A549 (cell line): ENCODE measurements at regions not wholly inside any gene's neighbourhood (a gene's known extent, or its start where the extent isn't known, plus 50 kb on each side); places are given as distances from the start of the nearest gene placed in this dataset.

Source experiments
- ATAC-seq, 2 experiments: fragments of 200-7000 bp in 1 of 2; fragments of >200 bp in 1 of 2; cut with Nextera tagmentation in 1 of 2; cut with Tn5 transposase in 1 of 2; 3 replicates each; pipeline versions ENCODE4 v1.8.0 to v1.9.1; 2018 to 2020; ENCODE audit warnings: mild to moderate bottlenecking in 1 of 2, moderate library complexity in 1 of 2
- CTCF ChIA-PET: fragments of 300-600 bp; sonication (Branson Sonifier 250); formaldehyde crosslinking; extraction: SDS; loops from one replicate; lab custom pipeline; 2021; ENCODE audit warnings: antibody characterized with exemption, inconsistent platforms; lab: Yijun Ruan, JAX
- POLR2A ChIA-PET: fragments of 350-600 bp; formaldehyde crosslinking; extraction: SDS; loops from one replicate; lab custom pipeline; 2021; ENCODE audit warnings: antibody characterized with exemption, inconsistent platforms; lab: Yijun Ruan, JAX
- DNase-seq, 2 experiments: peaks; one replicate each; pipeline versions ENCODE4 v3.0.0 to v3.0.0-alpha.2; 2011 to 2016; ENCODE audit warnings: low read depth in 1 of 2, low spot score in 1 of 2
- FAIRE-seq: peaks from 2 replicates; lab custom pipeline; 2011; peaks lifted over from hg19 to GRCh38; lab: Jason Lieb, UNC
- H3K27ac ChIP-seq, 2 experiments: fragments of >200 bp; sonication (Bioruptor Twin); formaldehyde crosslinking; 3 replicates each; pipeline ENCODE4 v1.5.1; 2016 to 2017
- H3K4me1 ChIP-seq: fragments of >200 bp; sonication (Bioruptor Twin); formaldehyde crosslinking; 3 replicates; pipeline ENCODE4 v1.6.1; 2016
- H3K4me2 ChIP-seq: fragments of >200 bp; sonication (Bioruptor Twin); formaldehyde crosslinking; 3 replicates; pipeline ENCODE4 v1.6.1; 2016
- H3K4me3 ChIP-seq: fragments of >200 bp; sonication (Bioruptor Twin); formaldehyde crosslinking; 3 replicates; pipeline ENCODE4 v1.5.1; 2016
- H3K9me3 ChIP-seq: fragments of >200 bp; sonication (Bioruptor Twin); formaldehyde crosslinking; 3 replicates; pipeline ENCODE4 v1.6.1; 2016
- ATOH8 ChIP-seq: fragments of 250-450 bp; sonication (Bioruptor Pico); IDR thresholded peaks from 2 replicates; pipeline ENCODE4 v1.5.0; 2020; ENCODE audit warnings: low read depth, mild to moderate bottlenecking, moderate library complexity
- BCL3 ChIP-seq: fragments of >200 bp; sonication (Bioruptor Twin); formaldehyde crosslinking; IDR thresholded peaks from 3 replicates; pipeline ENCODE4 v1.6.1; 2016
- BHLHE40 ChIP-seq: IDR thresholded peaks from 2 replicates; pipeline ENCODE4 v1.6.1; 2012; ENCODE audit warnings: low read depth, low read length, inconsistent platforms
- CHD2 ChIP-seq: fragments of 150-350 bp; IDR thresholded peaks from 2 replicates; pipeline ENCODE4 v1.6.1; 2014; ENCODE audit warnings: low read length; ENCODE audit not compliant: partially characterized antibody
- EHMT2 ChIP-seq: fragments of 200-600 bp; sonication (generic); IDR thresholded peaks from 2 replicates; pipeline ENCODE4 v1.6.1; 2016; ENCODE audit warnings: antibody characterized with exemption, low read depth, mild to moderate bottlenecking, moderate library complexity
- EP300 ChIP-seq, 2 experiments: fragments of >200 bp; sonication (Bioruptor Twin); formaldehyde crosslinking; IDR thresholded peaks; 2 replicates in 1 of 2; 3 replicates in 1 of 2; pipeline ENCODE4 v1.6.1; 2016 to 2017
- ESRRA ChIP-seq: fragments of 150-350 bp; IDR thresholded peaks from 2 replicates; pipeline ENCODE4 v1.6.1; 2014; ENCODE audit warnings: mild to moderate bottlenecking, low read length, borderline replicate concordance
- FOSB ChIP-seq: fragments of 250-450 bp; sonication (Bioruptor Pico); IDR thresholded peaks from 2 replicates; pipeline ENCODE4 v1.5.0; 2020; ENCODE audit warnings: mild to moderate bottlenecking, moderate library complexity
- FOSL2 ChIP-seq, 2 experiments: fragments of 450-650 bp in 1 of 2; fragments of >200 bp in 1 of 2; sonication (Bioruptor Twin) in 1 of 2; formaldehyde crosslinking; IDR thresholded peaks; 2 replicates each; pipeline versions ENCODE4 v1.5.0 to v1.6.1; 2016 to 2020; ENCODE audit warnings: mild to moderate bottlenecking in 1 of 2, moderate library complexity in 1 of 2
- FOXS1 ChIP-seq: fragments of 250-450 bp; sonication (Bioruptor Pico); IDR thresholded peaks from 2 replicates; pipeline ENCODE4 v1.5.0; 2020; ENCODE audit warnings: mild to moderate bottlenecking, moderate library complexity
- GATA3 ChIP-seq: IDR thresholded peaks from 2 replicates; pipeline ENCODE4 v1.6.1; 2012; ENCODE audit warnings: borderline replicate concordance
- HES2 ChIP-seq: fragments of >200 bp; sonication (Bioruptor Twin); formaldehyde crosslinking; IDR thresholded peaks from 2 replicates; pipeline ENCODE4 v1.6.1; 2016
- HOXA7 ChIP-seq: fragments of 250-450 bp; sonication (Bioruptor Pico); IDR thresholded peaks from 2 replicates; pipeline ENCODE4 v1.5.0; 2020; ENCODE audit warnings: mild to moderate bottlenecking, moderate library complexity
- JUN ChIP-seq, 2 experiments: fragments of >200 bp; sonication (Bioruptor Twin); formaldehyde crosslinking; IDR thresholded peaks; 2 replicates in 1 of 2; 3 replicates in 1 of 2; pipeline ENCODE4 v1.6.1; 2016 to 2017
- KDM5A ChIP-seq: fragments of 200-600 bp; sonication (generic); IDR thresholded peaks from 2 replicates; pipeline ENCODE4 v1.6.1; 2016; ENCODE audit warnings: antibody characterized with exemption, mild to moderate bottlenecking
- MAX ChIP-seq: IDR thresholded peaks from 2 replicates; pipeline ENCODE4 v1.6.1; 2012
- MAZ ChIP-seq: fragments of 150-350 bp; IDR thresholded peaks from 2 replicates; pipeline ENCODE4 v1.6.1; 2014; ENCODE audit warnings: antibody characterized with exemption, low read depth, low read length, borderline replicate concordance
- MYC ChIP-seq: IDR thresholded peaks from 2 replicates; pipeline ENCODE4 v1.6.1; 2012; ENCODE audit warnings: mild to moderate bottlenecking, inconsistent platforms, low read length, improper control_type of control experiment, borderline replicate concordance
- NFE2L2 ChIP-seq: fragments of 150-350 bp; conservative IDR thresholded peaks from 2 replicates; pipeline ENCODE4 v1.6.1; 2014; ENCODE audit warnings: low read length
- NPAS2 ChIP-seq: fragments of 250-450 bp; sonication (Bioruptor Pico); IDR thresholded peaks from 2 replicates; pipeline ENCODE4 v1.8.0; 2022; ENCODE audit warnings: mild to moderate bottlenecking, moderate library complexity, borderline replicate concordance
- NR3C1 ChIP-seq: fragments of >200 bp; sonication (Bioruptor Twin); formaldehyde crosslinking; IDR thresholded peaks from 3 replicates; pipeline ENCODE4 v1.6.1; 2017
- POLR2AphosphoS2 ChIP-seq: conservative IDR thresholded peaks from 2 replicates; pipeline ENCODE4 v1.6.1; 2012; ENCODE audit warnings: low read length, improper control_type of control experiment, inconsistent platforms
- RAD21 ChIP-seq, 2 experiments: fragments of >200 bp in 1 of 2; sonication (Bioruptor Twin) in 1 of 2; formaldehyde crosslinking in 1 of 2; IDR thresholded peaks in 1 of 2; conservative IDR thresholded peaks in 1 of 2; 2 replicates in 1 of 2; 3 replicates in 1 of 2; pipeline ENCODE4 v1.6.1; 2012 to 2018; ENCODE audit warnings: inconsistent platforms in 1 of 2
- RARB ChIP-seq: fragments of 250-450 bp; sonication (Bioruptor Pico); IDR thresholded peaks from 2 replicates; pipeline ENCODE4 v1.8.0; 2021; ENCODE audit warnings: mild to moderate bottlenecking, moderate library complexity
- RCOR1 ChIP-seq: fragments of 150-350 bp; IDR thresholded peaks from 2 replicates; pipeline ENCODE4 v1.6.1; 2014; ENCODE audit warnings: antibody characterized with exemption, low read length, low read depth
- RFX5 ChIP-seq: fragments of 450-650 bp; IDR thresholded peaks from 2 replicates; pipeline ENCODE4 v1.7.1; 2014; ENCODE audit warnings: antibody characterized with exemption, mild to moderate bottlenecking, moderate library complexity
- RNF2 ChIP-seq: fragments of 200-600 bp; sonication (generic); IDR thresholded peaks from 2 replicates; pipeline ENCODE4 v1.6.1; 2016; ENCODE audit warnings: low read depth, mild to moderate bottlenecking, antibody characterized with exemption, moderate library complexity, borderline replicate concordance
- SREBF2 ChIP-seq: fragments of 450-650 bp; IDR thresholded peaks from 2 replicates; pipeline ENCODE4 v1.6.1; 2014; ENCODE audit warnings: mild to moderate bottlenecking, moderate library complexity
- TP53 ChIP-seq: fragments of 250-450 bp; sonication (Bioruptor Pico); IDR thresholded peaks from 2 replicates; pipeline ENCODE4 v1.5.0; 2021; ENCODE audit warnings: mild to moderate bottlenecking, moderate library complexity
- ZC3H11A ChIP-seq: fragments of 450-650 bp; IDR thresholded peaks from 2 replicates; pipeline ENCODE4 v1.6.1; 2014; ENCODE audit warnings: antibody characterized with exemption, mild to moderate bottlenecking
- ZFP36 ChIP-seq: fragments of 450-650 bp; IDR thresholded peaks from 2 replicates; pipeline ENCODE4 v1.6.1; 2014; ENCODE audit warnings: borderline replicate concordance; ENCODE audit not compliant: partially characterized antibody
- ZSCAN20 ChIP-seq: fragments of 250-450 bp; sonication (Bioruptor Pico); IDR thresholded peaks from 2 replicates; pipeline ENCODE4 v1.8.0; 2022; ENCODE audit warnings: mild to moderate bottlenecking, moderate library complexity
- WGBS: methylation state at CpG from one replicate; pipeline ENCODE4 v1.1.6; 2017; ENCODE audit errors: missing lambda C conversion rate; 5-methylcytosine and 5-hydroxymethylcytosine counted together

GRCh38 chr11:134857035-134857434 is 445.0 kb upstream of the B3GAT1 start:
- no peaks in the 10 kb centered on the region for H3K4me1 ChIP-seq
- CTCF ChIA-PET = no interaction called here
- POLR2A ChIA-PET = no interaction called here
- DNase-seq (no peak), FAIRE-seq (no peak), ATAC-seq (no peak)
- no peak for TF ChIP-seq JUN (IDR thresholded peaks at IDR 0.05)
- TF ChIP-seq RARB (CRISPR knock-in tag) = no peak
- TF ChIP-seq EHMT2 = no peak
- no peak for TF ChIP-seq RNF2
- TF ChIP-seq NFE2L2 = no peak
- TF ChIP-seq NPAS2 (CRISPR knock-in tag) = no peak
- TF ChIP-seq FOSB (CRISPR knock-in tag) = no peak
- no peak for TF ChIP-seq ATOH8 (CRISPR knock-in tag)
- no peak for TF ChIP-seq CHD2
- no peak for TF ChIP-seq BHLHE40
- TF ChIP-seq GATA3 = no peak
- TF ChIP-seq TP53 (CRISPR knock-in tag) = no peak
- TF ChIP-seq ZSCAN20 (CRISPR knock-in tag) = no peak
- no peak for TF ChIP-seq BCL3
- no peak for TF ChIP-seq HOXA7 (CRISPR knock-in tag)
- no peak for TF ChIP-seq ZC3H11A
- no peak for TF ChIP-seq RCOR1
- TF ChIP-seq POLR2AphosphoS2 = no peak
- TF ChIP-seq MAZ = no peak
- 0% methylated on average over 3 of the region's 4 CpGs for WGBS
- H3K4me3 ChIP-seq = no peak overlapping the region
- H3K4me2 ChIP-seq = no peak overlapping the region
- no peaks in the 10 kb centered on the region for H3K9me3 ChIP-seq
- no peak overlapping the region for H3K27ac ChIP-seq

GRCh38 chr11:134856056-134856971 is 444.3 kb upstream of the B3GAT1 start:
- no peak for DNase-seq
- CTCF ChIA-PET = interaction anchor here (1.2 kb wide), 1 partner anchor 13 kb away, joined by 4 read pairs; no protein-coding TSS in a partner anchor
- POLR2A ChIA-PET = no interaction called here
- 7% methylated on average over 3 of the region's 14 CpGs for WGBS
- no peaks in the 10 kb centered on the region for H3K9me3 ChIP-seq
- TF ChIP-seq FOXS1 (no peak), SREBF2 (no peak), HES2 (no peak), EP300 (IDR thresholded peaks at IDR 0.05) (no peak), RFX5 (no peak), FOSL2 (IDR thresholded peaks at IDR 0.05) (no peak), FOSL2 (CRISPR knock-in tag; IDR thresholded peaks at IDR 0.05) (no peak), MYC (no peak), ZSCAN20 (CRISPR knock-in tag) (no peak), NR3C1 (no peak), RAD21 (conservative IDR thresholded peaks at IDR 0.05 in 1 of 2, IDR thresholded peaks at IDR 0.05 in 1 of 2) (no peak), ZFP36 (no peak), ESRRA (no peak), GATA3 (no peak), MAX (no peak), KDM5A (no peak)
- TF ChIP-seq, all 56 proteins: peak for 0
- ATAC-seq = no peak
- no peak overlapping the region for H3K27ac ChIP-seq
- no peaks in the 10 kb centered on the region for H3K4me1 ChIP-seq
- H3K4me2 ChIP-seq = no peak overlapping the region
- H3K4me3 ChIP-seq = no peak overlapping the region
- FAIRE-seq = no peak
